Activated CD4-positive, CD25-positive, alpha-beta regulatory T cell treated with anti-CD3 and anti-CD28 coated beads, Interleukin-2, amount 50 U/mL, for 16 hours (primary cell): ENCODE measurements at regions not wholly inside any gene's neighbourhood (a gene's known extent, or its start where the extent isn't known, plus 50 kb on each side); places are given as distances from the start of the nearest gene placed in this dataset.

Experiments
- DNase-seq: peaks from one replicate; pipeline ENCODE4 v3.0.0-alpha.2; 2020; ENCODE audit warnings: low read depth, low spot score

DNA sequence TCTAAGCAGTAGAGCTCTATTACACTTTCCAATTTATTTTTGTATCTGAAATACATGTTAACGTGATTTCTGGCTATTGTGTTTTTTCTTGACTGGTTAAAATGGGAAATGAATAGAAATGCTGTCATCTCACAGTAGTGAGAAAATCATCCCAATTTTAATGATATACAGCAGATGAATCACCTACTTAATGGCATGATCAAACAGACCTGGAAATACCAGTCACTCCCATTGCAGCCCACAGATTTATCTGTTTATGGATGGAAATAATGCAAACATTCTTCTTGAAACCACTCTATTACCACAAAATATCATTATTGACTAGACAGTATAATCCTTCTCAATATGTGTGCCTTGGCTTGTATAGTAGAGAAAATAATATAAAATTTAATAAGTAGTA is 497.8 kb upstream of the ADAMTS5 start:
- DNase-seq, result no peak

DNA sequence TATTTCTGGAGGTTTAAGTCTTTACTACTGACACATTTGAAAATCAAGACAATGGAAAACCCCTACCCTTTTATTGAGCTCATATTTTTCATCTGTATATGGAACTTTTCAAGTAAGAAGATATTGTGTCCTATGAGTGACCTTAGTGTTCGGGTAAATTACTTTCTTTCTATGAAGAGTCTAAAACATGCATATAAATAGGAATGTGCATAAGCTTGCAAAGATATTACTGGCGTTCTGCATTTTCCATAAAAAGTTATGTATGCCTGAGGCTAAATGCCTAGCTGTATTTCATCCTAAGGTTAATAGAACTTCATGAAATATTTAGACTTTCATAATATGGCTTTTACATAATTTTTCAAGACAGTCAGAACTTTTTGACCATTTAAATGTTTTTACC is 495.8 kb upstream of the ADAMTS5 start:
- no peak for DNase-seq

- no peak for DNase-seq
Observed at GRCh38 chr21:27454234-27454633, 487.3 kb upstream of the ADAMTS5 start.

DNA sequence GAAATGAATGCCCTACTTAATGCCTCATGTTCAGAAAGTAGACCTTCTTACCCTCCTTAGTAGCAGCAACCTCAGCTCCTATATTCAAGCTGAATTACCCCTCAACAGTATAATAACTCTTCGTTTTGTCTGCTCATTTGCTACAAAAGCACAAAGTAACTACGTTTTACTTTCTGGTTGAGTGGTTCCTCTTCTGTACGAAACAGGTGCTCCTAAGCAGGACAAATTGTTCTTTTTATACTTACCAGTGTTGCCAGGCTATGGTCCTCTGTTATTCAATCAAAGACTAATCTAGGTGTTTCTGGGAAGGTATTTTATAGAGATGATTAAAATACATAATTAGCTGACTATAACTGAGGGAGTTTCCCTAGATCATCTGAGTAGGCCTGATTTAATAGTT is 484.2 kb upstream of the ADAMTS5 start:
- DNase-seq, result no peak

- no peak for DNase-seq
Observed at GRCh38 chr21:27450216-27450615, 483.3 kb upstream of the ADAMTS5 start.

- DNase-seq, result no peak
Observed at GRCh38 chr21:27448960-27449359, 482.1 kb upstream of the ADAMTS5 start.

DNA sequence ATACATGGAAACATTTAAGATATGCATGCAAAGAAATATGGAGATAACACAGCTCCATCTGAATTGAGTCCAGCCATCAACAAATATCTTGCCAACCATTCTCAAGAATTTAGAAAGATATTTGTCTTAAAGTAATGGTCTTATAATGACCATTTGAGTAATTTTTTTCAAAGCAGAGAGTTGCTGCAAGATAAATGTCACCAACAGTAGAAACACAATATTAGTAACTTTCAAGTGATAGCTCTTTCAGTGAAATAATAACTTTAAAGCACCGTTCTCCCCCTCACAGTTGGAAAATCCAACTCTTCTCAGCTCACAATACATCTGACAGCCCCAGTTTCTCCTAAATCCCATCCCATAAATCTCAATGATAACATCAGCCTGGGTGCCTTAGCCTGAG is 481.0 kb upstream of the ADAMTS5 start:
- no peak for DNase-seq

GRCh38 chr21:27429710-27430341 is 462.9 kb upstream of the ADAMTS5 start:
- no peak for DNase-seq

DNA sequence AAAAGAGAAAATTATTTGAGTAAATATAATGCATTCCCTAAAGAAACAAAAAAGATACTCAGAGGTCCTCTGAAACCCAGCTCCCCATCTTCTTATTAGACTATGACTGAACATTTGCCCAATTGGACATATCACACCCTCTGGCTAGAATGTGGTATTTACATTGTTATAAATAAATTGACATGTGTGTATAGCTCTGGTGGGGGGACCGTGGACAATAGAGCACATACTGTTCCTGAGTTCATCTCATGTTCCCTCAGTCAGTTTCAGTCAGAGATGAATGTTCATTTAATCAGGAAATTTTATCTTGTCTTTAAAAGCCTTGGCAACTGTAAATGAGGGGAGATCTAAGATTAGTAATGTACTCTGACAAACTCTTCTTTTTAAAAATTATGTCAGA is 459.3 kb upstream of the ADAMTS5 start:
- no peak for DNase-seq

GRCh38 chr21:27425574-27425973 is 458.7 kb upstream of the ADAMTS5 start:
- no peak for DNase-seq

GRCh38 chr21:27425172-27425571 is 458.3 kb upstream of the ADAMTS5 start:
- no peak for DNase-seq

DNA sequence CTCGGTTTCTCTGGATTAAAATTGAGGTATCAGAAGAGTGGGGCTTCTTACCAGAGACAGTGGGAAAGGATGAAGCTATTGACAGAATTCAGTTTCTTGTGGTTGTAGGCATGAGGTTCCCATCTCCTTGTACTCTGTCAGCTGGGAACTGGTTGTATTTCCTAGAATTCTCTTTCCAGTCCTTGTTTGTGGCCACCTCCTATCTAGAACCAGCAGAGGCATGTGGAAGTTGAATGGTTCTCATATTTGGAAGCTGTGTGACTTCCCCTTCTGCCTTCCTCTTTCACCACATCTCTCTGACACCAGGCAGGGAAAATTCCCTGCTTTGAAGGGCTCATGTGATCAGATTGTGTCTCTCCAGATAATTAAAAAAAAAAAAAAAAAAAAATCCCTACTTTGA is 457.7 kb upstream of the ADAMTS5 start:
- DNase-seq, result no peak

DNA sequence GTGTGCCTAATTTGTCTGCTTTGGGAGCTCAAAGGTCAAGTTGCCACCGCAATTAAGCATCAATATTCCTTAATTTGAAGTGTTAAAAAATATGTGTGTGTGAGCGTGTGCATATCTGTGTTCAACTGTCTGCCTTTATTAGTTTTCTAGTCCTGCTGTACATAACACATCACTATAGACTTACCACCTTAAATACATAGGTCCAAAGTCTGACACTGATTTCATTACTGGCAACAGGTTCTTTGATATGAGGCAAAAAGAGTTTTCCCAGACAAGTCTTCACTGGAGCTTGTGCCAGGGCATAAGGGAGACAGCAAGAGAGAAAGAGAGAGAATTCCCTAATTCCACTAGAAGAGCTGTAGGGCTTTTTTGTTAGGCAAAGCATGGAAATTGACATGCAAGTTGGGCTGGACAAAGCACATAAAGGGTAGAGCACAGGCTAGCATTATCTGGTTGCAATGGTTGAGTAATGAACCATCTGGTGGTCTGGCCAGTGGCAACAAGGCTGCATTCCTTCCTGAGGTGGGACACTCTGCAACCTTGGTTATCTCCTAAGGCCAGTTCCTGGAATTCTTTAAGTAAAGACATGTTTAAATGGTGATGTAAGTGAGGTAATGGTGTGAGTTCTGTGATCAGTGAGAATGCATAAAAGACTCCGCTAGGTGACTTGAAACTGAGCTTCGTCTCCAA is 457.2 kb upstream of the ADAMTS5 start:
- no peak for DNase-seq

- DNase-seq, result no peak
Observed at GRCh38 chr21:27423038-27423437, 456.1 kb upstream of the ADAMTS5 start.

DNA sequence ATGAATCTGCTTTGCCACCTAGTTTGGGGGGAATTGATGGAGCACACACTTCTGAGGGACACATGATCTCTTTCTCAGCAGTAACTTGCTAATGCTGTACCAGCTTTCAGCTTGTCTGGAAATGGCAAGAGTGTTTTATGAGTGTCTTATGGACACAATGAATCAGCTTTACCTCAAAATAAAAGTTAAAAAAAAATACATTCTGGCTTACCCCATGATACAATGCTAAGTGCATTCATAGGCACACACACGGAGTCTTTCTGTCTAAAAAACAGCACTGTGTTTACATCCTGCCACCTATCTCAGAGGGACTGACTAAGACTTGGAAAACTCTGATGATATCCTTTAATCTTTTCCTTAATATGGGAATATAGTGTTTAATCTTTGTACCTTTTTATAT is 455.5 kb upstream of the ADAMTS5 start:
- no peak for DNase-seq

DNA sequence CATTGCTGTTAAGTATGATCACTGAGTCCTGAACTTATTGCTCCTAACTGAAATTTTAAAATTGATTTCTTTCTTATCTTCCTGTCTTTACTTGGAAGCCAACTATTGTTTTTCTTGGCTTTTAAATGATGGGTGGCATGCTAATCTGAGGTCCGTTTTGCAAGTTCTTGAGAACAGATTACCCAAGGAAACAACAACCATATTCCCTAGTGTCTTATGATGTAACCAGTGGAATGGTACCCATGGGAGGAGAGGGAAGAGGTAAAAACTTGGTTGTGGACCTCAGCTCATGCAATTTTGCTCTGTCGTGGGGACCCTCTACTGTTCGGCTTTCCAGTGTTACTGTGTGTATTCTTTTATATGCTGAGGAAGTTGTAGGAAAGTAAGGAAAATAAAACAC is 454.8 kb upstream of the ADAMTS5 start:
- no peak for DNase-seq

- no peak for DNase-seq
Observed at GRCh38 chr21:27419153-27419552, 452.3 kb upstream of the ADAMTS5 start.

DNA sequence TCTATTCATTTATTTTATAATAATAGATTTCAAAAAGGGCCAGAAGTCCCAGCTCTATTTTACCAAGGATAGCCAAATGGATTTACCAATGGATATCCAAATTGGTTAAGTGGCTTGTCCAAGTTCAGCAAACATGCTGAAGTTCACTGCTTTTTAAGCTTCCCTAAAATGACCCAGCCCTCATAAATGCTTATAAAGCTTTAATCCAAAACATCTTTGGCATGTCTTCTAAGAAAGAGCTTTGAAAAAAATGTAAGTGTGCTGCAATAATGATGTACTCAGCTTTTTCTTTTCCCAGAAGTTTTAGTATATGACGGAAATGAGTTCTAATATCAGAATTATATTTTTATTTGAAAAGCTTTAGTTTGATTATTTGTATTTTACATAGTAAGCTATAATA is 451.5 kb upstream of the ADAMTS5 start:
- DNase-seq, result no peak

DNA sequence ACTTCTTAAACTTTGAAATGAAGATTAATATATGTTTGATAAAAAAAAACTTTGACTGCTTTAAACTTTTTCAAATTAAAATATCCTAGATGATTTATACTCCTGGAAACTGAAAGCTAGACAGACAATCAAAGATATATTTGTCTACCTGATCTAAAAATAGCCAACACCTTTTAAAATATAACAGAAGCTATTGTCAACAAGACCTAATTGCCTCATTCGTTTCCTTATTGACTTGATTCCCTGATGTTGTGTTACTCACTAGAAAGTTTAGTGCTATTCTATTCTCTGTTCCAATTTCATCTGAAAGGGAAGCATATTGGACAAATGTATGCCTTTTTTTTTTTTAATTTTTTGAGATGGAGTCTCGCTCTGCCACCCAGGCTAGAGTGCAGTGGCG is 445.6 kb upstream of the ADAMTS5 start:
- no peak for DNase-seq

GRCh38 chr21:27408826-27409225 is 441.9 kb upstream of the ADAMTS5 start:
- no peak for DNase-seq

DNA sequence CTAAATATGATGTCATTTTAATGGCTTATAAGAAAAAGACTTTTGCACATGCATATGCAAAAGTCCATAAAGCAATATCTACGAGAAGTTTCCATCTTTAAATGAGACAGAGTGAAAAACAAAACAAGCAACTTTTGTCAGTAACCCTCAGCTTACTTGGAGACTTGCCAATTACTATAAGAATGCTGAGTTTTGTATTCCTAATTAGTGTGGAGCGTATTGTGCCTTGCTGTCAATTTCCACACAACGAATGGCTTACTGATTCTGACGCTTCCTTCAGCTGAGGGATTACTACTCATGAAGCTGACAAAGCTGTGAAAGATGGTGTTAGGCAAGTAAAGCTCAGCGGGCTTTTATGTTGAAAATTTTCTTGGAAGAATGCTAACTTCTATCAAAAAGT is 440.4 kb upstream of the ADAMTS5 start:
- DNase-seq, result no peak

DNA sequence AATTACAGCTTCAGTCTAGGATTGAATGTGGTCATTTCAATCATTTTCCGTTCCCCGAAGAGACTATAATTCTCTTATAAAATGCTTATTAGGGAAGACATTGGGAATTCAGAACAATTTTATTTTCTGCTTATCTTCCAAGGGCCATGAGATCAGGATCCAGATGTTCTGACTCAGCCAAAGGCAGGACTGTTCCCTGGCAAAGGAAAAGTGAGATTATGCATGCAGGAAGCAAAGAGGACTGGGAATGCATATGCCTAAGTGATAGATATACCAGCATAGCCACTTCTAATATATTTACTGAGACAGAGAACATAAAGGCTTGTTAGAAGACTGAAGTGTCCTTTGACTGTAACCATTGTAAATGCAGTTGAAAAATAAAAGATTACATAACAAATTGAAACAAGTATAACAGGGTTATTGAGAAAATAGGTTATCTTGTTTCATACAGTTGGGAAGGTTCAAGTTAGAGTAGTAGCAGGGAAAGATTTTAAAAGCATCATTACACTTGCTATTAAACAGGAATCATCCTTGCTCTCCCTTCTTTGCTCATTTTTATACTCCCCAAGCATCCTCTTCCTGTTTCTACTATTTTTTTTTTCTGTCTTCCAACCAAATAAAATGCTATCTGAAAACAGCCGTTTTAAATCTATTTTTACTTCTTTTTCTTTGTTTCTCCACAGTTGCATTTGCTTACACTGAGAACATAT is 439.6 kb upstream of the ADAMTS5 start:
- DNase-seq, result no peak

GRCh38 chr21:27403011-27403410 is 436.1 kb upstream of the ADAMTS5 start:
- DNase-seq, result no peak
